B cell (primary cell): ENCODE measurements at regions not wholly inside any gene's neighbourhood (a gene's known extent, or its start where the extent isn't known, plus 50 kb on each side); places are given as distances from the start of the nearest gene placed in this dataset.

Experiments
- ATAC-seq: fragments of 200-7000 bp; cut with Tn5 transposase; one replicate; pipeline ENCODE4 v1.10.0; 2021; ENCODE audit warnings: low read depth, mild to moderate bottlenecking, moderate number of reproducible peaks, moderate library complexity
- CTCF ChIA-PET: fragments of 350-600 bp; sonication (Branson Sonifier 250); formaldehyde crosslinking; loops from one replicate; lab custom pipeline; 2021; ENCODE audit warnings: antibody characterized with exemption, inconsistent platforms; lab: Charles Lee
- POLR2A ChIA-PET: fragments of 350-600 bp; sonication (Branson Sonifier 250); formaldehyde crosslinking; loops from one replicate; lab custom pipeline; 2021; ENCODE audit warnings: antibody characterized with exemption; lab: Charles Lee
- DNase-seq: peaks from one replicate; pipeline ENCODE4 v3.0.0; 2013
- H2AFZ ChIP-seq: 2 replicates; pipeline ENCODE4 v1.6.1; 2012; ENCODE audit warnings: mild to moderate bottlenecking, low read depth, low read length; ENCODE audit not compliant: insufficient read depth, poor library complexity, severe bottlenecking
- H3K27ac ChIP-seq, 2 donors: 1 replicate in 1 of 2; 2 replicates in 1 of 2; pipeline ENCODE4 v1.5.1; 2012 to 2013; ENCODE audit warnings: low read length in 2 of 2, mild to moderate bottlenecking in 2 of 2, moderate library complexity in 1 of 2
- H3K27me3 ChIP-seq, 4 experiments: fragments of 200-600 bp in 1 of 4; sonication (generic) in 1 of 4; replicated peaks in 1 of 4; 1 replicate in 2 of 4; 2 replicates in 2 of 4; pipeline versions ENCODE4 v1.6.1 to v1.7.0; 2013 to 2016; ENCODE audit warnings: low read length in 3 of 4, mild to moderate bottlenecking in 2 of 4, mixed read lengths in 1 of 4, moderate library complexity in 1 of 4; ENCODE audit not compliant: insufficient read depth in 4 of 4, control insufficient read depth in 3 of 4; ENCODE audit errors: control extremely low read depth in 1 of 4
- H3K36me3 ChIP-seq, 2 experiments: replicated peaks in 1 of 2; 1 replicate in 1 of 2; 2 replicates in 1 of 2; pipeline versions ENCODE4 v1.6.1 to v1.7.1; 2013; ENCODE audit warnings: low read length in 1 of 2; ENCODE audit not compliant: insufficient read depth in 2 of 2, control insufficient read depth in 1 of 2; ENCODE audit errors: control extremely low read depth in 1 of 2, extremely low read depth in 1 of 2
- H3K4me1 ChIP-seq, 2 donors: fragments of 200-600 bp in 1 of 2; sonication (generic) in 1 of 2; 1 replicate in 1 of 2; 2 replicates in 1 of 2; pipeline versions ENCODE4 v1.5.1 to v1.6.1; 2013 to 2017; ENCODE audit warnings: low read length in 2 of 2; ENCODE audit not compliant: control insufficient read depth in 2 of 2, insufficient read depth in 2 of 2
- H3K4me2 ChIP-seq: replicated peaks from 2 replicates; pipeline ENCODE3; 2012; ENCODE audit warnings: mild to moderate bottlenecking, low read depth, low read length; ENCODE audit not compliant: poor library complexity, severe bottlenecking
- H3K4me3 ChIP-seq, 5 experiments: fragments of 200-600 bp in 1 of 5; sonication (generic) in 1 of 5; 1 replicate in 3 of 5; 2 replicates in 2 of 5; pipeline versions ENCODE4 v1.5.1 to v1.7.0; 2011 to 2016; ENCODE audit warnings: low read length in 4 of 5, mild to moderate bottlenecking in 4 of 5, low read depth in 2 of 5, control low read depth in 1 of 5, moderate library complexity in 1 of 5; ENCODE audit not compliant: insufficient read depth in 1 of 5; ENCODE audit errors: control extremely low read depth in 1 of 5, extremely low read depth in 1 of 5
- H3K79me2 ChIP-seq: fragments of 200-600 bp; sonication (generic); one replicate; pipeline ENCODE4 v1.6.0; 2016; ENCODE audit warnings: low read length; ENCODE audit not compliant: control insufficient read depth, insufficient read depth
- H3K9ac ChIP-seq: fragments of 200-600 bp; sonication (generic); 2 replicates; pipeline ENCODE4 v1.6.1; 2017; ENCODE audit warnings: mild to moderate bottlenecking, low read length, moderate library complexity
- H3K9me3 ChIP-seq, 3 donors: one replicate each; pipeline versions ENCODE4 v1.6.1 to v1.7.1; 2013; ENCODE audit warnings: low read length in 2 of 3; ENCODE audit not compliant: control insufficient read depth in 2 of 3, insufficient read depth in 1 of 3; ENCODE audit errors: control extremely low read depth in 1 of 3
- H4K20me1 ChIP-seq: 2 replicates; pipeline ENCODE4 v1.6.0; 2012; ENCODE audit warnings: mild to moderate bottlenecking, low read length; ENCODE audit not compliant: insufficient read depth, control insufficient read depth, poor library complexity, severe bottlenecking
- H3K27ac Mint-ChIP-seq: one replicate; pipeline ENCODE4 v1.8.0; 2021; ENCODE audit warnings: mixed read lengths
- H3K27me3 Mint-ChIP-seq: one replicate; pipeline ENCODE4 v1.8.0; 2021; ENCODE audit warnings: mixed read lengths
- H3K4me1 Mint-ChIP-seq: one replicate; pipeline ENCODE4 v1.8.0; 2021; ENCODE audit warnings: mixed read lengths
- H3K4me3 Mint-ChIP-seq: one replicate; pipeline ENCODE4 v1.8.0; 2021; ENCODE audit warnings: mixed read lengths
- H3K9me3 Mint-ChIP-seq: one replicate; pipeline ENCODE4 v1.8.0; 2022; ENCODE audit warnings: mixed read lengths; ENCODE audit not compliant: insufficient read depth
- EZH2 ChIP-seq: IDR thresholded peaks from 2 replicates; pipeline ENCODE4 v1.6.1; 2012; ENCODE audit warnings: borderline replicate concordance, low read depth, mild to moderate bottlenecking, moderate library complexity, low read length; ENCODE audit not compliant: insufficient read depth, poor library complexity, severe bottlenecking
- WGBS: methylation state at CpG from one replicate; pipeline ENCODE4 v1.1.5; 2013; ENCODE audit warnings: missing lambda C conversion rate; ENCODE audit not compliant: insufficient coverage; 5-methylcytosine and 5-hydroxymethylcytosine counted together
- intact Hi-C: fragments of 100-400 bp; cut with micrococcal nuclease; formaldehyde crosslinking; loops from one replicate; pipeline ENCODE4 v1.10.0; 2022
- TF ChIP-seq, protein P1 (sequence below): fragments of 200-600 bp; IDR thresholded peaks from one replicate; pipeline ENCODE4 v1.8.0; 2022; ENCODE audit warnings: antibody characterized with exemption, mild to moderate bottlenecking

DNA sequence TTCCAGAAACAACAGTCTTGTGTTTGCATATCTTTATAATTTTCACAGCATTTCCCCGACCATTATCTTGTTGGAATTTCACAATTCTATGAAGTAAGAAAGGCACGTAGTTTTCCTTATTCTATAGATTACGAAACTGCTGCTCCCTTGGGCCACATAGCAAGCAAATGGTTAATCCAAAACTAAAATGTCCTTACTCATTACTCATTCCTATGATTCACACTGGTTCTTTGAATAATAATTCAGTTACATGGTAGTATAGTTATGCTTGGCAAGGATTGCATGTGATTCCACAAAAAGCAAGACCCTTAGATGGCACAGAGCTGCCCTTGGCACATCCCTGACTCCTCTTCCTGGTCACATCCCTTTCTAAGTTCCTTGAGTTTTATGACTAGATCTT, 51.2 kb downstream of the OR13H1 start:
- H3K4me1 Mint-ChIP-seq = no peaks in the 10 kb centered on the region
- H3K27me3 ChIP-seq = no peaks in the 10 kb centered on the region
- ChIA-PET POLR2A (no interaction called here), CTCF (no interaction called here)
- H3K4me3 Mint-ChIP-seq = no peak overlapping the region
- H3K36me3 ChIP-seq = no peaks in the 10 kb centered on the region
- intact Hi-C loops = no loop called here
- DNase-seq (no peak), ATAC-seq (no peak)
- no peak overlapping the region for H3K27ac ChIP-seq
- no CpG with 5 or more reads among the region's 3 CpGs for WGBS
- no peak overlapping the region for H3K9ac ChIP-seq
- H4K20me1 ChIP-seq = no peaks in the 10 kb centered on the region
- peaks cover 2% of the 10 kb centered on the region for H3K9me3 Mint-ChIP-seq
- H3K4me2 ChIP-seq = no peak overlapping the region
- H3K27ac Mint-ChIP-seq = no peak overlapping the region
- no peaks in the 10 kb centered on the region for H3K9me3 ChIP-seq
- H3K27me3 Mint-ChIP-seq = no peaks in the 10 kb centered on the region
- H3K79me2 ChIP-seq = no peaks in the 10 kb centered on the region
- no peak for TF ChIP-seq EZH2
- TF ChIP-seq, protein P1, sequence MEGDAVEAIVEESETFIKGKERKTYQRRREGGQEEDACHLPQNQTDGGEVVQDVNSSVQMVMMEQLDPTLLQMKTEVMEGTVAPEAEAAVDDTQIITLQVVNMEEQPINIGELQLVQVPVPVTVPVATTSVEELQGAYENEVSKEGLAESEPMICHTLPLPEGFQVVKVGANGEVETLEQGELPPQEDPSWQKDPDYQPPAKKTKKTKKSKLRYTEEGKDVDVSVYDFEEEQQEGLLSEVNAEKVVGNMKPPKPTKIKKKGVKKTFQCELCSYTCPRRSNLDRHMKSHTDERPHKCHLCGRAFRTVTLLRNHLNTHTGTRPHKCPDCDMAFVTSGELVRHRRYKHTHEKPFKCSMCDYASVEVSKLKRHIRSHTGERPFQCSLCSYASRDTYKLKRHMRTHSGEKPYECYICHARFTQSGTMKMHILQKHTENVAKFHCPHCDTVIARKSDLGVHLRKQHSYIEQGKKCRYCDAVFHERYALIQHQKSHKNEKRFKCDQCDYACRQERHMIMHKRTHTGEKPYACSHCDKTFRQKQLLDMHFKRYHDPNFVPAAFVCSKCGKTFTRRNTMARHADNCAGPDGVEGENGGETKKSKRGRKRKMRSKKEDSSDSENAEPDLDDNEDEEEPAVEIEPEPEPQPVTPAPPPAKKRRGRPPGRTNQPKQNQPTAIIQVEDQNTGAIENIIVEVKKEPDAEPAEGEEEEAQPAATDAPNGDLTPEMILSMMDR = no peak
- no peak overlapping the region for H2AFZ ChIP-seq
- no peaks in the 10 kb centered on the region for H3K4me1 ChIP-seq
- H3K4me3 ChIP-seq = no peak overlapping the region

- H3K36me3 ChIP-seq = no peaks in the 10 kb centered on the region
- H3K79me2 ChIP-seq = no peaks in the 10 kb centered on the region
- H2AFZ ChIP-seq = no peak overlapping the region
- no peak overlapping the region for H3K4me3 ChIP-seq
- no peaks in the 10 kb centered on the region for H3K9me3 Mint-ChIP-seq
- no peak overlapping the region for H3K9ac ChIP-seq
- H4K20me1 ChIP-seq = no peaks in the 10 kb centered on the region
- intact Hi-C loops = no loop called here
- no peaks in the 10 kb centered on the region for H3K4me1 Mint-ChIP-seq
- peaks cover 0 to 4% (median 0%) of the 10 kb centered on the region in 4 experiments for H3K27me3 ChIP-seq
- no peak overlapping the region for H3K4me2 ChIP-seq
- no peak overlapping the region for H3K4me3 Mint-ChIP-seq
- no peak for TF ChIP-seq EZH2
- TF ChIP-seq, protein P1 = no peak
- no peak overlapping the region for H3K27ac Mint-ChIP-seq
- H3K4me1 ChIP-seq = no peaks in the 10 kb centered on the region
- no peak overlapping the region for H3K27ac ChIP-seq
- ChIA-PET POLR2A (no interaction called here), CTCF (no interaction called here)
- DNase-seq (no peak), ATAC-seq (no peak)
- no CpG with 5 or more reads among the region's 2 CpGs for WGBS
- peaks cover 3% of the 10 kb centered on the region for H3K27me3 Mint-ChIP-seq
- H3K9me3 ChIP-seq = no peaks in the 10 kb centered on the region
Measured at GRCh38 chrX:131607792-131608369, 64.0 kb downstream of the OR13H1 start.
